ENCODE measurements at regions not wholly inside any gene's neighbourhood (a gene's known extent, or its start where the extent isn't known, plus 50 kb on each side); places are given as distances from the start of the nearest gene placed in this dataset.

DNA sequence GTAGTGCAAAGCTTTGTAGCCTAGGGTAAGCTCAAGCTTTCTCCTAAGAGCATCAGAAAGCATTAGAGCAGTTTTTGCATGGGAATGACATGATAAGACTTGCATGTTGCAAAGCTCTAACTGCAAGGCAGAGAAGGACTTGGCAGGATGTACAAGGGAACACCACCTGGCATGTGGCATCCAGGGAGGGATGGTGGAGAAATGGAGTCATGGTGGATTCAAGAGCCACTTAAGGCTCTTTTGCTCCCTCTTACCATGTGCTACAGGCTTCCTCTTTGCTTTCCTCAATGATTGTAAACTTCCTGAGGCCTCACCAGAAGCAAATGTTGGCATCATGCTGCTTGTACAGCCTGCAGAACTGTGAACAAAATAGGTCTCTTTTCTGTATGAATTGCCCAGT, 266.0 kb downstream of the GLI2 start:
- DNase-seq = no peak

DNA sequence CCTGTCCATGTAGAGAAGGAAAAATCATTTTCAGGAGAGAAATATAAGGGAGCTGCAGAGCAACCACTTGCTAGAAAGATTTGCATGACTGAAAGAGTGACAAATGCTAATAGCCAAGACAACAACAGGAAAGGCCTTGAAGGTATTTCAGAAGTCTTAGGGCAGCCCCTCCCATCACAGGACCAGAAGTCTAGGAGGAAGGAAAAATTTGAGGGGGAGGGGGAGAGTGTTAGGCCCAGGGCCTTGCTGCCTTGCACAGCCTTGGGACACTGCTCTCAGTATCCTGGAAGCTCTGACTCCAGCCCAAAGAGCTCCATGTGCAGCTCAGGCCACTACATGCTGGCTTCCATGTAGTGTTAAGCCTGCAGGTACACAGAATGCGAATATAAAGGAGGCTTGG, 266.9 kb downstream of the GLI2 start:
- no peak for DNase-seq

DNA sequence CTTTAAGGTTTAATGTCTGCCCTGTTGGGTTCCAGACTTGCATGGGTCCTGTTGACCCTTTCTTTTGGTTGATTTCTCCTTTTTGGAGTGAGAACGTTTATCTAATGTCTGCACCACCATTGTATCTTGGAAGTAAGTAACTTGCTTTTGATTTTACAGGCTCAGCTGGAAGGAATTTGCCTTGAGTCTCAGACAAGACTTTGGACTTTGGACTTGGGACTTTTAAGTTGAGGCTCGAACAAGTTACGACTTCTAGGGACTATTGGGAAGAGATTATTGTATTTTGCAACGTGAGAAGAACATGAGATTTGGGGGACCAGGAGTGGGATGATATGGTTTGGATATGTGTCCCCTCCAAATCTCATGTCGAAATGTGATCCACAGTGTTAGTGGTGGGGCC, 267.7 kb downstream of the GLI2 start:
- DNase-seq = no peak

DNA sequence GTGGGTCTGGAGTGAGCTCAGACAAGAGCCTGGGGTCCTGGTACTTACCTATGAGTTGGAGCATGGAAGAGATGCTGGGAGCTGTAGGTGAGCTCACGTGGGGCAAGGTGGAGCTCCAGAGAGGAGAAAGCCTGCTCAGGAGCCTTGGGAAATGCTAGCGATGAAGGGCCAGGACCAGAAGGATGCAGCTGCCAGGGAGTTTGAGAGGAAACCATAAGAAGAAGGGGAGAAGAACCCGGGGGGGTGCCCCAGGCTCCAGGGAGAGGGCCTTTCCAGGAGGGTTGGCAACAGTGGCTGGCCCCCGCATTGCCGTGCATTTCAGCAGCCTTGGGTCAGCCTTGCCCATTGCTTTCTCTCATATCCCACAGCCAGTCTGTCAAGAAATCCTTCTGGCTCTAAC, 268.7 kb downstream of the GLI2 start:
- no peak for DNase-seq

DNA sequence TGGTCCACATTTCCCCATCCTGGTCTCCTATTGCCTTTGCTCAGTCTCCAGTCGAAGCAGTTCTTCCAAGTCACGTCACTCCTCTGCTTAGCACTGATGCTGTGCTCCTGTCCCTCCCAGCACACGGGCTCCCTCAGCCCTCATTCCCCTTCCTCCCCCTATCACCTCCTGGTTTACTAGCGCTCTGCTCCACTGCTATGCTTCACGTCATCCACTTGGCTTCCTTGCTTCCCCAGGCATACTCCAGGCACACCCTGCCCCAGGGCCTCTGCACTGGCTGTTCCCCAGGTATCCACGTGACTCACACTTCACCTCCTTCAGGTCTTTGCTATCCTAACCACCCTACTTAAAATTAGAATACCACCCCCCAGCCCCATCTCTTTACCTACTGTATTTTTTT, 269.3 kb downstream of the GLI2 start:
- no peak for DNase-seq

DNA sequence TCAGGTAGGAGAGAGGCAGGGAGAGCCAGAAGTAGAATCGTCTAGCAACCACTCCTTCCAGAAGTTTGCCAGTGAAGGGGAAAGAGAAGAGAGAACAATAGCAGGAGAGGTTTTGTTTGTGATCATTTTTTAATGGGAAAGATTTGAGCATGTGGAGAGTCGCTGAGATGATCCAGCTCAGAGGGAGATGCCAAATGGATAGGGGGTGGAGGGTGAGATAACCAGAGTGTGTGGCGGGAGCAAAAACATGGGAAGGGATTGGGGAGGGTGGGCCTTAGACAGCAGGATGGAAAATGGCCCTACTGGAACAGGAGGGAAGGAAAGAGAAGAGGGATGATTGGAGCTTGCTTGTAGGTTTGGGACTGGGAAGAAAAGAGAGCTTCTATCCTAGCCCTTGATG, 269.8 kb downstream of the GLI2 start:
- no peak for DNase-seq

DNA sequence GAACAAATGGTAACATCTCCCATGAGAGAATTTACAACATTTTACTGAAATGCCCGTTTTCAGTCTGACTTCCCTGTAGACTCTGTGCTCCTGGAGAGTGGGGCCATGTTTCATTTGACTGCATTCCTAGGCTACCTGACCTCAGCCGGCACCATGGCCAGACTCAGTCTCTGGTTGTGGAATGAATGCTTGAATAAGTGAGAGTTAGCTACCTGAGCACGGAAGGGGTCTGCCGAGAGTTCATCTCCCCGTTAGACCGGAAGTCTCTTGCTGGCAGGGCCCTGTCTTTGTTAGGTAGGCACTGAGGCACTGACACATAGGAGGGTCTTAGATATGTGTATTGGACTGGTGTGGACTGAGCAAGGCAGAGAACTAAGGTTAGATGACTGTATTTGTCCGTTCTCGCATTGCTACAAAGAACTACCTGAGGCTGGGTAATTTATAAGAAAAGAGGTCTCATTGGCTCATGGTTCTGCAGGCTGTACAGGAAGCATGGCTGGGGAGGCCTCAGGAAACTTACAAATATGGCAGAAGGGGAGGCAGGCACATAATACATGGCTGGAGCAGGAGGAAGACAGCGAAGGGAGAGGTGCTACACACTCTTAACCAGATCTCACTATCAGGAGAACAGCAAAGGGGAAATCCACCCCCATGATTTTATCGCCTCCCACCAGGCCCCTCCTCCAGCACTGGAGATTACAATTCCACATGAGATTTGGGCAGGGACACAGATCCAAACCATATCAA, 271.2 kb downstream of the GLI2 start:
- no peak for DNase-seq

DNA sequence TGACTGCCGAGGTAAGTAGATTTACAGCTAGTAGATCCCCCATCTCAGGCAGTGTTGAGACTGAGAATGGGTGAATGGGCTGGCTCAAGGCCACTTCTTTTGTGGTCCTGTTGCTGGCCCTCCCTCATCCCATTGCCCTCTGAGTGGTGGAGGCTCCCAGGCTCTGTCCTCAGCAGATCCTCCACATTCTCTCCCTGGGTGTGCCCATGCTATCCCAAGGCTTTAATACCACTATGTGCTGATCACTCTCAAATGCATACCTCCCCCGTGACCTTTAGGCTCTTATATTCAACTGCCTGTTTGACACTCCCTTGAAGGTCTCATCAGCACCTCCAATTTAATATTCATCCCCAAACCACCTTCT, 271.8 kb downstream of the GLI2 start:
- DNase-seq = no peak

DNA sequence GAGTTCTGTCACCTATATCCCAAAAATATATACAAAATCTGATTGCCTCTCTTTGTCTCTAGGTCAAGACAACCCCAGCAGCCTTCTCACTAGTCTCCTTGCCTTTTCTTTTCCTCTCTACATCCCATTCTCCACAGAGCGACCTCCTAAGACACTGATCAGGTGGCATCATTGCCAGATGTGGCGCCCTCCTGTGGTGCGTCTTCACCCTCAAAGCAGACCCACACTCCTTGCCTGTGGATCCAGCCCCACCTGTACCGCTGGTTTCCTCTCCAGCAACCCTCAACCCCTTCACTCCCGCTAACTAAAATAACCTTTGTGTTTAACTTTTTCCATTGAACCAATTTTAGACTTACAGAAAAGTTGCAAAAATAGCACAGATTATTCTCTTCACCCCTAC, 273.3 kb downstream of the GLI2 start:
- no peak for DNase-seq

DNA sequence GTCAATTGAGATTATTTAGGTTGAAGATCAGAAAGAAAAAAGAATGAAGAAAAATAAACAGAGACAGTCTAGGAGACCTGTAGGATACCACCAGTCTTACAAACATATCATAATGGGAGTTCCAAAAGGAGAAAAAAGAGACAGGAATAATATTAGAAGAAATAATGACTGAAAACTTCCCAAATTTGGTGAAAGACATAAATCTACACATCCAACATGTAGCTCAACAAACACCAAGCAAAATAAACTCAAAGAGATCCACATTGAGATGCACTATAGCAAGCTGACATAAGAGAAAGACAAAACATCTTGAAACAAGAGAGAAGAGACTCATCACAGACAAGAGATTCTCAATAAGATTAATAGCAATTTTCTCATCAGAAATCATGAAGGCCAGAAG, 274.0 kb downstream of the TFCP2L1 start:
- no peak for DNase-seq

DNA sequence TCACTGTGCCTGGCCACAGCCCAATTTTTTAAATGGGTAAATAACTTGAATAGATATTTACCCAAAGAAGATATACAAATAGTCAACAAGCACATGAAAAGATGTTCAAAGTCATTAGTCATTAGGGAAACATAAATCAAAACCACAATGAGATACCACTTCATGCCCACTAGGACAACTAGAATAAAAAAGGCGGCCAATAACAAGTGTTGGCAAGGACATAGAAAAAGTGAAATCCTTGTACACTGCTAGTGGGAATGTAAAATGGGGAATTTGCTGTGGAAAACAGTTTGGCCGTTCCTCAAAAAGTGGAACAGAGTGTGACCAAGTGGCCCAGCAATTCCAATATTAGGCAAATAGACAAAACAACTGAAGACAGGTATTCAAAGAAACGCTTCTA, 270.1 kb downstream of the TFCP2L1 start:
- DNase-seq = no peak

DNA sequence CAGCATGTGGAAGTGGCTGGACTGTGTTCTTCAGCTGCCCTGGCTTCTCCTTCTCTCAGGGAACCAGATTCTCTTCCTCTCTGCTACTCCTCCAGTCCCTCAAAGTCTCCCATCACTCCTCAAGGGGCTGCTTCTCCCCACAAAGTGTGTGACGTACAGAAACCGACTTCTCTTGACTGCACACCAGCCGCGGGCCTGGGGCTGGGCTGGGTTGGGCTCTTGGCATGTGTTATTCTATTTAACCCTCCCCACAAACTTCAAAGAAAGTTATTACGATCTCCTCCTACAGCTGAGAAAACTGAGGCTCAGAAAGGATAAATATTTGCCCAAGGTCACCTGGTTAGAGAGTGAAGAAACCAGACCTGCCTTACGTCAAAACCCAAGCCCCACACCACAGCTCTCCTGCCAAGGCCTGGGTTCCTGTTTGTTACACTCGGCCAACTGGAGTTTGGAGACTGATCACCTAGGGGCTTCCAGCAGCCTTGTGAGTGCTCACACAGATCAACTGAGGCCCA, 269.0 kb downstream of the TFCP2L1 start:
- no peak for DNase-seq

DNA sequence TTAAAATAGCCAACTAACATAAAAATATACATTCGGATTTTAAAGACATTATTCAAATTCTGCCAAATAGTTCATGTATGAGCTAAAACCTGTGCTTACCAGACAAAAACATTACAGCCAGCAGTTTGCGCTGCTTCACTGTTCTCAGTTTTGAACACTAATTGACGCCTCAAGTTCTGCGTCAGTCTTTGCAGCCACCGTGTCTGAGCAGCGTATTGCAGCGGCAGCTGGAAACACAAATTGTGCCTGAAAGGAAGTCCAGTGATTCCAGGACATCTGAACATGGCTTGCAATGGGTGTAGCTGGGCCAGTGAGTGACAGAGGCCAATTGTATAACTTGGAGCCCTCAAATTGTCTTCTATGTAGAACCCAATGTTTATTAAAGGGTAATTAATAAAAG, 267.6 kb downstream of the TFCP2L1 start:
- DNase-seq = no peak

DNA sequence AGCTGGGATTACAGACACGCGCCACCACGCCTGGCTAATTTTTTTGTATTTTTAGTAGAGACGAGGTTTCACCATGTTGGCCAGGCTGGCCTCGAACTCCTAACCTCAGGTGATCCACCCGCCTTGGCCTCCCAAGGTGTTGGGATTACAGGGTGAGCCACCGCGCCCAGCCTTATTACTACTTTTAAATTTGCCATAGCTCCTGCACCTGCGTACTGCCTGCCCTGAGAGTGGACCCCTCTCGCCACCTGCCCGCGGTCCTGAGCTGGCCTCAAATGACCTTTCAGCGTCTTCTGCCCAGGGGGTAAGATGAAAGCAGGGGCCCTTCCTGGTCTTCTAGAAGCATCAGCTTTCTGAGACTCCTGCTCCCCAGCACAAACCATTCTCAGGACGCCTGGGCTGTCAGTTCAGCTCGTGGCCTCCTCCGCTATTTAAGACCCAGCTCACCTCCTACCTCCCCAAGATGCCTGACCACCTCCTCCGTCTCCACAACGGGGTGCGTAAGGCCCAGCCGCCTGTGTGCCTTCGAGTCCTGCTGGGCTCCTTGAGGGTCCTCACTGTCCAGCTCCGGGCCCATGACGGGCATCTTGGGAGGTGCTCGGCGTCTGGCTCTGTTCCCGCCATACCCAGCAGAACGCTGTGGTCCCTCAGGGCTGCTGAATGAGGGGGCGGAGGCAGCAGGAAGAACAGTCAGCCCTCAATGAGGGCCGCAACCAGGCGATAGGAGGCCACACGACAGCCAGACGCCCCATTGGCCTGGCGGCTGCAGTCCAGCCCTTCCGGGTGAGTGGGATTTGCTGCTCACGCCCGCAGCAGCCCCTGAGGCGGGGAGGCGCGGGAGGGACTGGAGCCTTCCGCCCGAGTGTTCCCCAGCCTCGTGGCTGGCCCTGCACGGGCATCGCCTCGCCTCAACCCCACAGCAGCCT, 266.6 kb downstream of the TFCP2L1 start:
- DNase-seq = peak; percentile 4

DNA sequence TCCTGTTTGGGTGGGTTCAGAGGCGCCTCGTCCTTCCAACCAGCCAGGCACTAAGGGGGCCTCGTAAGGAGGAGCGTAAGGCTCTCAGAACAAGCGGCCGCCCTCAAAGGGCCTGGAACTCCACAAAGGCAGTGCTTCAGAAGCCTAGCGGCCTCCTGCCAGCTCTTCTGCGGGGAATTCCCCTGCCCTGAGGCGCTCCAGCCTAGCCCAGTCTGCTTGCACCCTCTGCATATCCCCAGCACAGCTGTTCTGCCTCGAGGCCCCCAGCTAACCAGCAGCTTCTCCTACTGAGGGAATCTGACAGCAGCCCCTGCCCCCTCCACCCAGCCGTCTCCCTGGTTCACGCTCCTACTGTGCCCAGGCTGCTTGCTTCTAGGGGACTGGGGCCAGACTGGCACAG, 265.9 kb downstream of the TFCP2L1 start:
- DNase-seq = no peak

DNA sequence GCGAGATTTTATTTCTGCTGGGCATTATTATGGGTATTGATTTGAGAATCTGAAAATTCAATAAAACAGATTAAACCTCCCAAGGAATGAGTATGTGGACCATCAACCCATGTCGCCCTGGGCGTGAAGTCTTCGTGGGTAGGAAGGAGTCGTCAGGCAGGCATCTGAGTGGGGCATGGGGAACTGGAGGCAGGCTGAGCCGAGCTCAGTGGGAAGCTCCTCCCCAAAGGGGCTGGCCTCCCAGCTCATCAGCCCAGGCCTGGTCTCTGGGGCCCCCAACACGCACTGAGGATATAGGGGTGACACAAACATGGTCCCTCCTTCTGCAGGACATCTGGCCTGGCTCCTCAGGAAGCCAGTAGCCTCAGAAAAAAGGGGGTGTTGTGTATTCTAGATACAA, 265.2 kb downstream of the TFCP2L1 start:
- no peak for DNase-seq

DNA sequence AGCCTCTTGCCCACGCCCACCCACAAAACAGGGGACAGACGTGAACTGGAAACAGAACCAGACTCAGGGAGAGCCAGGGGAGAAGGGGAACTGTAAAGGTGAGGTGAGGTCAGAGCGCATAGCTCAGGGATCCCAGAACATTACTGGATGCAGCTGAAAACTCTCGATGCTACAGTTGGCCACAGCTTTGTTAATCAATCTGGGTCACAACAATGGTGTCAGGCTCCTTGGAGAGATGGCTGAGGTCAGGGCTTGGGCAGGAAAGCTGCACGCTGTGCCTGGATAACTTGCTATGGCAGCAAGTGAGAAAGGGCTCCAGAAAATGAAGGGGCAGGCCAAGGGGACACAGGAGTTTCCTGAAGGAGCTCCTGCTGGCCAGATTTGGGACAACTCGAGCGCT, 263.3 kb downstream of the TFCP2L1 start:
- DNase-seq = no peak

DNA sequence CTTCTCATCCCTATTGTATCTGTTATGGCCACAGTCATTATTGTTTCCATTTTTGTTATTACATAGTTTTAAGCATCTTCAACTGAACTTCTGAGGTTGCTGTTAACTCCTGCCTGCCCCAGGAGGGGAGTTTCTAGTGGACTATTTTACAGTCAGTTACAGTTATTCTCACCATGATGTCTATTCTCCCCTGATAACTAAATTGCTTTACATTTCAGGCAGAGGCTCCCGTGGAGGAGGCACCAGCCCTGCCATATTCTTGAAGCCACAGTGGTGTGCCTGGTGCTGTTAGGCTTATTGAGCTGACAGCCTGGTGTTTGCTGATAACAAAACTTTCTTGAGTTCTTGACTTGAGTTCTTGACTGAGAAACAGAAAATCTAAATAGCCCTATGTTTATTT, 256.4 kb downstream of the TFCP2L1 start:
- DNase-seq = no peak

DNA sequence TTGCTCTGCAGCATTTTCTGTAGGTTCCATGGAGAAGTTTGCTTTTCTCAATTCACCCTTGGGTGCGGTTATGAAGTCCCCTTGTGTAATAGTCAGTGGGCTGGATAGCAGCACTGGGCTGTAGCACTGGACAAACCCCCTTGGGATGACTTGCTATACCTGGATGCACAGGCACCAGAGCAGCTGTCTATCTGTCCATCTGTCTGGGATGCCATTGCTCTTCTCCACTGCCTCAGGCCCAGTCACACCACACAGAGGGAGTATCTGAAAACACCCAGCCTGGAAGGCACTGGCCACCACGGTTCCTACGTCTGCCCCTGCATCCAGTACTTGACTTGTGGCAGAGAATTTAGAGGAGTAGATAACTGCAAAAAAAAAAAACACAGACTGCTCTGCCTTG, 254.5 kb downstream of the TFCP2L1 start:
- DNase-seq = no peak

DNA sequence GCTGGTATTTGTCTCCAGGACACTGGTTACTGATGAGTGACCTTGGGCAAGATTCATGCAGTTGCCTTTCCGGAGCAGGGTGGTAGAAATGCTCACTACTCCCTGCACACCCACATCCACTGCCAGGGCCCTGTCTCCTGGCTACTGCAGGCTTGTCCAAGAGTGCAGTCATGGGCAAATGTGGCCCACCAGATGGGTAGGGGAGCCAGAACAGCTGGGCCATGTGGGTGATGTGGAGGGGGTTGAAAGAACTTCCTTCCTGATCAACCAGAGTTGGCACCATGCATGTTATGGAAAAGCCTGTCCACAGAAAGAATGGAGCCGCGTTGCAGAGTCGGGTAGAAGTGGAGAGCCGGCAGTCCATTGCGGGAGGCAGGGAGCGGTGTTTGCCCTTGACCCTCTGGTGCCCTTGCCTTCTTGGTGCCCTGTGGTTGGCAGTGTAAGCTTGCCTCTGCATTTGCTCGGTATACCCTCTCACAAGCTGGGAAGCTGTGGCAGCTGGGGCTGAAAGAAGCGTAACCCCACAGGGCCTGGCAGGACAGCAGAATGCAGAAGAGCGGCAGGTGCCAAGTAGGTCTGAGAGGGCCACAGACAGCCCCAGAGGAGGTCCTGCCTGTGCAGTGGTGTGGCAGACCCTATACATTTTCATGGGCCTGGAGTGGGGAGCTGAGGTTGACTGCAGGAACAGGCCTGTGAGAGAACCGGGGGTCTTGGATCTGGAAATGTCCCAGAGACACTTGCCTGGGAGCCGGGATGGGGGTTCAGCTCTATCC, 253.2 kb downstream of the TFCP2L1 start:
- no peak for DNase-seq

DNA sequence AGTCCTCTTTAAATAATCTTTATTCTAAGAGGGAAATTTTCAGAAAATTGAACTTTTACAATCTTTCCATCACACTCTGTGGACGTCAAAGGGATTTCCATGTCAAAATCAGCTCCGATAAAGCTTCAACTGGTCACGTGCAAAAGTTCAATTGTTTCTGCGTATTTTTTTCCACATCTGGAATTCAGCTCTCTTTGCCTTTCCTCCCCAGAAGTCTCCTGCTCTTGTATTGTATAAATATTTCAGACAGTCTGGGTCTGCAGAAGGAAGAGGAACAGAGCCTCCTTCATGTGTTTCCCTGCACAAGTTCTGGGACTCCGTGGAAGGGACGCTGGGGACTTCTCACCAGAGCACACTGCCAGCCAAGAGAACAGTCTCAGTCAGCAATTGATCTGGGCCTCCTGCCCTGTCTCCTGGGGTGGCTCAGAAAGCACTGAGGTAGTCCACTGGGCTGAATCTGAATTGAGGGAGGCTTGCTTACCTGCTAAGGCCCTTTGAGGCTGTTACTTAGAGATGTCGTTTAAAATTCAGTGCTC, 251.5 kb downstream of the TFCP2L1 start:
- DNase-seq = no peak

DNA sequence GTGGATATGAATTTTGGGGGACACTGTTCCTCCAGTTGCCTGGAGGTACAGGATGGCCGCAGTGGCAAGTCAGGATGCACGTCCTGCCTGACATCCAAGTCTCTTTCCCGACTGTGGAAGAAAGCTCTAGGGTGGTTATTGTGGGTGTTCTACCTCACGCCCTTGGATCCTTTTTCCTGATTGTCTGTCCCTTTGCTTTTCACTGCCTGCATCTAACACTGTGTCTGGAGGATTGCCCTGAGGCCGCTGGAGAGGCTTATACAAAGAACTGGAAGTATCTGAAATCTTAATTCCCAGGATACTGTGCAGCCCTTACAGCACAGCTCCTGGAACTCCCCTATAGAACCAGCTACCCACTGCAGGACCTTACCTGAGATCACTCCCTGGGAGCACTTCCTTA, 250.5 kb downstream of the TFCP2L1 start:
- no peak for DNase-seq

DNA sequence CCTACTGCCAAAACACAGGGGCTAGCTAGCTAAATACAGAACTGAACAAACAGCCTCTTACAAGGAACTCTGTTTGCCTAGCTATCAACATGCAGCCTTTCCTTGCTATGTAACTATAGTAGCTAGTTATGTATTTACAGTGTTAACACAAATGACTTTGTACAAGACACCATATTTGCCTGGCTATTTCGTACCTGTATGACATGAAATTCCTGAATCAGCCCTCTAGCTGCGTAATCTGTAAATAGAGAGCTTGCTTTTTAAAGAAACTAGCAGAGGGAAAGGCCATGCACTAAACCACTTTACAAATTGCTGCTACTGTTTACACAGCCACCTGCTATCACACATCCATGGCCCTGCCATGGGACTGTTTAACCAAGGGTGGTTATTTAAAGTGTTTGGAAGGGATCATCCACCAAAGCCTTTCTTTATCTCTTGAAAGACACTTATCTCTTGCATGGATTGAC, 248.7 kb downstream of the TFCP2L1 start:
- peak; percentile 95 for DNase-seq

All from NCI-H1092 treated with DMSO at 0.1 percent for 48 hours (cell line).